ENCODE measurements at regions not wholly inside any gene's neighbourhood (a gene's known extent, or its start where the extent isn't known, plus 50 kb on each side); places are given as distances from the start of the nearest gene placed in this dataset.

DNA sequence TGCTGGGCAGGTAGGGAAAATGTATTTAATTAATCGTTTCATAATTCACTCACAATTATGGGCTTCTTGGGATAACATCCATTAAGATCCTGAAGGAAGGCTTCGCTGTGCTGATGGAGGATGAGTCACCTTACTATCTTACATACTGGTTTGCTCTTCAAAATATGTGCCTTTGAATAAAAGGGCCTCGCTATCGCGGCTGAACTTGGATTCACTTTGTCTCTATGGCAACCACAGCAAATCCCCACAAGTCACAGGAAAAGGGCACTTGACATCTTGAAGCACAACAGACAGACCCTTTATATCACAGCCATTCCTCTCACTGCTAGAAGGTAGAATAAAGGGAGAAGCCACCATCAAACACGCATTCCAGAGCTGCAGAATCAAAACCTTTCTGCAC, 141.3 kb upstream of the MYLIP start:
- ChIA-PET CTCF (no interaction called here), POLR2A (no interaction called here), RAD21 (ENCODE audit: low non-redundant PET in 1 of 2, low total read pairs in 2 of 2, uncharacterized antibody in 2 of 2, unreplicated experiment in 2 of 2) (no interaction called here)
- DNase-seq (ENCODE audit: low read depth, low spot score) (no peak), ATAC-seq (no peak)
- intact Hi-C loops (cut with micrococcal nuclease), result no loop called here
- Histone ChIP-seq H3K27me3 (ENCODE audit: insufficient read depth, low read length) (no peaks in the 10 kb centered on the region; the same call in 1 of the 2 replicates), H4K20me1 (ENCODE audit: insufficient read depth) (no peaks in the 10 kb centered on the region), H3K9ac (ENCODE audit: low read length) (no peak overlapping the region), H3K4me1 (ENCODE audit: control insufficient read depth in 1 of 2, insufficient read depth in 2 of 2, low read length in 2 of 2) (no peaks in the 10 kb centered on the region), H3K4me3 (replicated peaks in 1 of 2; ENCODE audit: low read depth in 1 of 2, low read length in 2 of 2) (no peak overlapping the region), H3K9me3 (ENCODE audit: control insufficient read depth in 1 of 2, insufficient read depth in 1 of 2, low read depth in 1 of 2, low read length in 2 of 2) (no peaks in the 10 kb centered on the region), H3K79me2 (ENCODE audit: insufficient read depth, low read length) (no peaks in the 10 kb centered on the region), H3K36me3 (ENCODE audit: control insufficient read depth in 1 of 2, insufficient read depth in 2 of 2, low read length in 2 of 2) (no peaks in the 10 kb centered on the region), H3K4me2 (ENCODE audit: low read length) (no peak overlapping the region), H2AFZ (ENCODE audit: low read depth, low read length, poor library complexity, severe bottlenecking) (no peak overlapping the region), H3K9me2 (ENCODE audit: insufficient read depth) (no peaks in the 10 kb centered on the region), H3K27ac (ENCODE audit: low read depth, low read length) (no peak overlapping the region)
- BruUV-seq (replicated peaks), result no TSS peak
- TF ChIP-seq EZH2phosphoT487 (IDR thresholded peaks at IDR 0.05; ENCODE audit: borderline replicate concordance) (no peak), POLR2A (IDR thresholded peaks at IDR 0.05; ENCODE audit: borderline replicate concordance, extremely low read depth, insufficient read depth, insufficient read length) (no peak), RAD21 (IDR thresholded peaks at IDR 0.05; ENCODE audit: low read depth) (no peak), CEBPB (IDR thresholded peaks at IDR 0.05; ENCODE audit: low read depth) (no peak), CBX3 (IDR thresholded peaks at IDR 0.05; ENCODE audit: low read depth) (no peak), YY1 (IDR thresholded peaks at IDR 0.05; ENCODE audit: extremely low read depth, insufficient replicate concordance, low read depth, low read length) (no peak), FOSL1 (IDR thresholded peaks at IDR 0.05; ENCODE audit: low read depth) (no peak), EGR1 (IDR thresholded peaks at IDR 0.05; ENCODE audit: low read depth) (no peak), ZFX (IDR thresholded peaks at IDR 0.05) (no peak)
- TF ChIP-seq, protein P1, sequence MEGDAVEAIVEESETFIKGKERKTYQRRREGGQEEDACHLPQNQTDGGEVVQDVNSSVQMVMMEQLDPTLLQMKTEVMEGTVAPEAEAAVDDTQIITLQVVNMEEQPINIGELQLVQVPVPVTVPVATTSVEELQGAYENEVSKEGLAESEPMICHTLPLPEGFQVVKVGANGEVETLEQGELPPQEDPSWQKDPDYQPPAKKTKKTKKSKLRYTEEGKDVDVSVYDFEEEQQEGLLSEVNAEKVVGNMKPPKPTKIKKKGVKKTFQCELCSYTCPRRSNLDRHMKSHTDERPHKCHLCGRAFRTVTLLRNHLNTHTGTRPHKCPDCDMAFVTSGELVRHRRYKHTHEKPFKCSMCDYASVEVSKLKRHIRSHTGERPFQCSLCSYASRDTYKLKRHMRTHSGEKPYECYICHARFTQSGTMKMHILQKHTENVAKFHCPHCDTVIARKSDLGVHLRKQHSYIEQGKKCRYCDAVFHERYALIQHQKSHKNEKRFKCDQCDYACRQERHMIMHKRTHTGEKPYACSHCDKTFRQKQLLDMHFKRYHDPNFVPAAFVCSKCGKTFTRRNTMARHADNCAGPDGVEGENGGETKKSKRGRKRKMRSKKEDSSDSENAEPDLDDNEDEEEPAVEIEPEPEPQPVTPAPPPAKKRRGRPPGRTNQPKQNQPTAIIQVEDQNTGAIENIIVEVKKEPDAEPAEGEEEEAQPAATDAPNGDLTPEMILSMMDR (IDR thresholded peaks at IDR 0.05 in 2 of 3, conservative IDR thresholded peaks at IDR 0.05 in 1 of 3; ENCODE audit: borderline replicate concordance in 1 of 3, insufficient read depth in 1 of 3, low read depth in 2 of 3, low read length in 2 of 3), result no peak
